RWPE2 (cell line): ENCODE measurements at regions not wholly inside any gene's neighbourhood (a gene's known extent, or its start where the extent isn't known, plus 50 kb on each side); places are given as distances from the start of the nearest gene placed in this dataset.

Experiments
- ATAC-seq: fragments of 200-7000 bp; cut with Tn5 transposase; 3 replicates; pipeline ENCODE4 v1.9.1; 2021; ENCODE audit warnings: low read depth
- DNase-seq: peaks from one replicate; pipeline ENCODE4 v3.0.0-alpha.2; 2020; ENCODE audit warnings: low spot score
- H3K27ac ChIP-seq: fragments of 450-650 bp; 2 replicates; pipeline ENCODE4 v1.5.1; 2017; ENCODE audit warnings: mild to moderate bottlenecking; ENCODE audit not compliant: poor library complexity, severe bottlenecking
- H3K27me3 ChIP-seq: fragments of 250-450 bp; sonication (Bioruptor Pico); 2 replicates; pipeline ENCODE4 v1.5.1; 2021; ENCODE audit warnings: mild to moderate bottlenecking, moderate library complexity; ENCODE audit not compliant: insufficient read depth, poor library complexity, severe bottlenecking
- H3K36me3 ChIP-seq: fragments of 250-450 bp; sonication (Bioruptor Pico); 2 replicates; pipeline ENCODE4 v1.5.1; 2020; ENCODE audit warnings: low read depth, mild to moderate bottlenecking, moderate library complexity
- H3K4me1 ChIP-seq: fragments of 250-450 bp; sonication (Bioruptor Pico); 2 replicates; pipeline ENCODE4 v1.5.1; 2021; ENCODE audit warnings: mild to moderate bottlenecking, moderate library complexity; ENCODE audit not compliant: insufficient read depth, poor library complexity, severe bottlenecking
- H3K4me3 ChIP-seq: fragments of 250-450 bp; sonication (Bioruptor Pico); 2 replicates; pipeline ENCODE4 v1.5.1; 2021; ENCODE audit warnings: mild to moderate bottlenecking, moderate library complexity; ENCODE audit not compliant: severe bottlenecking
- H3K9me3 ChIP-seq: fragments of 250-450 bp; sonication (Bioruptor Pico); 2 replicates; pipeline ENCODE4 v1.5.1; 2021; ENCODE audit warnings: mild to moderate bottlenecking, moderate library complexity; ENCODE audit not compliant: severe bottlenecking
- TF ChIP-seq, protein P1 (sequence below): fragments of 450-650 bp; IDR thresholded peaks from one replicate; pipeline ENCODE4 v1.5.1; 2017; ENCODE audit warnings: mild to moderate bottlenecking, moderate library complexity; ENCODE audit not compliant: poor library complexity, severe bottlenecking

DNA sequence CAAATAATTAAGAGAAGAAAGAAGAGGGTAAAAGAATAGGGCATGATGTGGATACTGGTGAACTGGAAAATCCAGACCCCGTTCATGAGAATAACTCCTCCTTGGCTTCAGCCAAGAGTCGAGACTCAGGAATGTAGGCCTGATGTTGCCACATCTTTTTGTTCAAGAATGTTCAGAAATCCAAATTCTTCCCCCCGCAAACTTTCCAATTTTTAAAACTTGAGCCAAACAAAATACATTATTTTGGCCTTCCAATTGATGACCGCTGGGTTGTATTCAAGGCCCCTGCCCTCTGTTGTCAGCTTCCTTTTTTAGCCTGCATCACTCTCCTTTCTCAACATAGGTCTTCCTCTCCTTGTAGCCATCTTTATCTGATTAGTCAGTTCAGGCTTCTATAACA is 106.1 kb downstream of the TNFAIP3 start:
- Histone ChIP-seq H3K4me1 (no peaks in the 10 kb centered on the region), H3K4me3 (no peak overlapping the region), H3K27ac (no peak overlapping the region), H3K36me3 (no peaks in the 10 kb centered on the region), H3K9me3 (no peaks in the 10 kb centered on the region), H3K27me3 (no peaks in the 10 kb centered on the region)
- ATAC-seq, result no peak
- DNase-seq, result no peak
- TF ChIP-seq, protein P1, sequence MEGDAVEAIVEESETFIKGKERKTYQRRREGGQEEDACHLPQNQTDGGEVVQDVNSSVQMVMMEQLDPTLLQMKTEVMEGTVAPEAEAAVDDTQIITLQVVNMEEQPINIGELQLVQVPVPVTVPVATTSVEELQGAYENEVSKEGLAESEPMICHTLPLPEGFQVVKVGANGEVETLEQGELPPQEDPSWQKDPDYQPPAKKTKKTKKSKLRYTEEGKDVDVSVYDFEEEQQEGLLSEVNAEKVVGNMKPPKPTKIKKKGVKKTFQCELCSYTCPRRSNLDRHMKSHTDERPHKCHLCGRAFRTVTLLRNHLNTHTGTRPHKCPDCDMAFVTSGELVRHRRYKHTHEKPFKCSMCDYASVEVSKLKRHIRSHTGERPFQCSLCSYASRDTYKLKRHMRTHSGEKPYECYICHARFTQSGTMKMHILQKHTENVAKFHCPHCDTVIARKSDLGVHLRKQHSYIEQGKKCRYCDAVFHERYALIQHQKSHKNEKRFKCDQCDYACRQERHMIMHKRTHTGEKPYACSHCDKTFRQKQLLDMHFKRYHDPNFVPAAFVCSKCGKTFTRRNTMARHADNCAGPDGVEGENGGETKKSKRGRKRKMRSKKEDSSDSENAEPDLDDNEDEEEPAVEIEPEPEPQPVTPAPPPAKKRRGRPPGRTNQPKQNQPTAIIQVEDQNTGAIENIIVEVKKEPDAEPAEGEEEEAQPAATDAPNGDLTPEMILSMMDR, result no peak

DNA sequence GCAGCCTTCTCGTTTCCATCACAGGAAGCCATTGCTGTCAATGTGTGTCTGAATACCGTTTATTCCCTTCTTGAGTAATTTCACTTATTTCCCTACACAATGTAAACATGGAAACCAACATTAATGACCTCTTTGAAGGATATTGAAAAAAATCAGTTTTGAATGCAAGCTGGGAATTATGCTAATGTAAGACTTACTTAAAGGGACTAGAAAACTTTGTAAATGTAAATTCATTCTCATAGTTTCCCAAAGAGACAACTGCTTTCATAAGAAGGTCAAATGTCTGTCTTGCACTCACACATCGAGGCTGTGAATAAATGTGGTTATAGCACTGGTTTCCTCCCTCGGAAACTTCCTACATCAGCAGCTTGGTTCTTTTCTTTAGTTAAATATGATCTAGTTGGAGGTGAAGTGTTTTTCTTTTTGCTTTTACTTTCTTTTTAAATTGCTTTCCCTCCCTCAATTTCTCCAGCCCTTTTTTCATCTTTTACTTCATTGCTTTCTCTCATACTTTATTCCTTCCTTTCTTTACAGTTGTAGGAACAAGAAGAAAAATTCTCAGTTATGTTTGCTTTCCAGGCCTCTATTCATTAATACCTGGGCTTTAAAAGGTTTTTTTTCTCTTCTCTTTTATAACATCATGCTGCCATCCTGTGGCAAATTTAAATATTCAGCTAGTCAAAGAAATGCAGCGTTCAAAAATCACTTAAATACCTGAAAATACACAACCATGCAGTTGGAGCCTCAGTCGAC is 108.3 kb downstream of the TNFAIP3 start:
- no peaks in the 10 kb centered on the region for H3K4me1 ChIP-seq
- H3K27me3 ChIP-seq, result no peaks in the 10 kb centered on the region
- no peaks in the 10 kb centered on the region for H3K36me3 ChIP-seq
- no peak overlapping the region for H3K27ac ChIP-seq
- DNase-seq, result no peak
- TF ChIP-seq, protein P1, result peak; percentile 67
- no peak overlapping the region for H3K4me3 ChIP-seq
- no peak for ATAC-seq
- H3K9me3 ChIP-seq, result no peaks in the 10 kb centered on the region

DNA sequence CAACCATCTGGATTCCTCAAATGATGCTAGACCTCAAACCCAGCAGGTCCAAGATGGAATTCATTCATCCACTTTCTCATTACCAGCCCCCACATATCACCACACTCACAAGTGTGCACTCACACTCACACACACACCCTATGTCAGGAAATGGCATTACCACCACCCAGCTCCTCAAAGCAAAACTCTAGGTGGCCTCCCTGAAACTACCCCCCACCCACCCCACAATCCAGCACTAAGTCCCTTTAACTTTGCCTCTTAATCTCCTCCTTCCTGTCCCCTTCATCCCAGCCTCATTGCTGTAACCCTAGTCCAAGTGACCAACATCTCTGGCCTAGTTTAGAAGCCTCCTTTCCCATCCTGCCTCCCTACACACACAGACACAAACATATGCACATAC is 109.4 kb downstream of the TNFAIP3 start:
- Histone ChIP-seq H3K4me1 (no peaks in the 10 kb centered on the region), H3K27me3 (no peaks in the 10 kb centered on the region), H3K27ac (no peak overlapping the region), H3K9me3 (no peaks in the 10 kb centered on the region), H3K4me3 (no peak overlapping the region), H3K36me3 (no peaks in the 10 kb centered on the region)
- ATAC-seq (no peak), DNase-seq (no peak)
- TF ChIP-seq, protein P1, result no peak

DNA sequence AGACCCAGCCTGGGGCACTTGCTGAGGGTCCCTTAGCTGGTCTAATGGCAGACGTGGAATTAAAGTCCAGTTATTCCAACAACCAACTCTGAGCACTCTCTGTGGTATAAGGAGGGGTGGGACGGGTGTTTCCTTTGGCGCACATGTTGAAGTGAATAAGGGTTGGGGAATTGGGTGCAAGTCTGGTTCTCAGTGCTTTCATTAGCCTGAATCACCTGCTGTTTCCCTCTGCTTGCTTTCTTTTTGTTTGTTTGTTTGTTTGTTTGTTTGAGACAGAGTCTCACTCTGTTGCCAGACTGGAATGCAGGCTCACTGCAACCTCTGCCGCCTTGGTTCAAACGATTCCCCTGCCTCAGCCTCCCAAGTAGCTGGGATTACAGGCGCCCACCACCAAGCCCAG is 110.1 kb downstream of the TNFAIP3 start:
- Histone ChIP-seq H3K27me3 (no peaks in the 10 kb centered on the region), H3K4me3 (no peak overlapping the region), H3K36me3 (no peaks in the 10 kb centered on the region), H3K27ac (no peak overlapping the region), H3K4me1 (no peaks in the 10 kb centered on the region), H3K9me3 (no peaks in the 10 kb centered on the region)
- TF ChIP-seq, protein P1, result no peak
- no peak for DNase-seq
- ATAC-seq, result no peak

DNA sequence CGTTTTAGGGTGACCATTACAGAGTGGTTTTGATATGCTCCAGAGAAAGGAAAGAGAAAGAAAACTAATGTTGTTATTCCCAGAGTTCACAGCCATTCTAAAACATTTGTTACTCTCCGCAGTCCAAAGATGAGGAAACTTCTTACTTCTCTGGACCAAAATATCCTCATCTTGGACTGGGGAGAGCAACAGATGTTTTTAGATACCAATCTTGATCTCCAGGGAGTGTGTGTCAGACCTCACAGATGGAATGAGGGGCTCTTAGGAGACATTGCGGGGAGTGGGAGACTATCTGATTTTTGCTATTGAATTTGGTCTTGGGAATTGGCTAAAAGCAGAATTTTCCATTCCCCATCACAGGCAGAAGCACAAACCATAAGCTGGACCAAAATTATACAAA is 110.8 kb downstream of the TNFAIP3 start:
- H3K27me3 ChIP-seq, result no peaks in the 10 kb centered on the region
- no peak overlapping the region for H3K27ac ChIP-seq
- TF ChIP-seq, protein P1, result no peak
- H3K36me3 ChIP-seq, result no peaks in the 10 kb centered on the region
- H3K4me1 ChIP-seq, result no peaks in the 10 kb centered on the region
- no peak overlapping the region for H3K4me3 ChIP-seq
- ATAC-seq (no peak), DNase-seq (no peak)
- H3K9me3 ChIP-seq, result no peaks in the 10 kb centered on the region
